PC-9 (cell line): ENCODE measurements at regions not wholly inside any gene's neighbourhood (a gene's known extent, or its start where the extent isn't known, plus 50 kb on each side); places are given as distances from the start of the nearest gene placed in this dataset.
A peak's percentile ranks its signal among the peaks of the same experiment; 100 is the strongest.

Experiments used
- BruUV-seq: library from RNA; stranded (reverse); fragments of 400-500 nt; replicated peaks from 2 replicates; lab custom pipeline; 2021; lab: Mats Ljungman, UMichigan
- CTCF ChIA-PET: fragments of 300-600 bp; sonication (Branson Sonifier 250); formaldehyde crosslinking; loops from one replicate; lab custom pipeline; 2022; ENCODE audit warnings: antibody characterized with exemption; lab: Charles Lee
- POLR2A ChIA-PET: fragments of 300-600 bp; sonication (Branson Sonifier 250); formaldehyde crosslinking; loops from one replicate; lab custom pipeline; 2022; ENCODE audit warnings: antibody characterized with exemption; ENCODE audit not compliant: unreplicated experiment; lab: Charles Lee
- DNase-seq, 2 experiments: peaks; one replicate each; pipeline versions ENCODE4 v3.0.0 to v3.0.0-alpha.2; 2015 to 2022; ENCODE audit warnings: mixed read lengths in 1 of 2
- H2AFZ ChIP-seq: fragments of 200-600 bp; sonication (generic); 2 replicates; pipeline ENCODE4 v1.8.1; 2017; ENCODE audit warnings: antibody characterized with exemption
- H3F3A ChIP-seq: fragments of 200-600 bp; sonication (generic); 2 replicates; pipeline ENCODE4 v1.8.1; 2017; ENCODE audit warnings: antibody characterized with exemption, mild to moderate bottlenecking, low read depth; ENCODE audit not compliant: insufficient read depth
- H3K27ac ChIP-seq: fragments of 200-600 bp; sonication (generic); 2 replicates; pipeline ENCODE4 v1.6.1; 2016; ENCODE audit warnings: mixed run types
- H3K27me3 ChIP-seq: fragments of 200-600 bp; sonication (generic); 2 replicates; pipeline ENCODE4 v1.6.1; 2016; ENCODE audit warnings: low read depth, mixed run types; ENCODE audit not compliant: insufficient read depth
- H3K36me3 ChIP-seq: fragments of 200-600 bp; sonication (generic); 2 replicates; pipeline ENCODE4 v1.6.1; 2016; ENCODE audit warnings: low read depth, mixed run types
- H3K4me1 ChIP-seq: fragments of 200-600 bp; sonication (generic); replicated peaks from 2 replicates; pipeline ENCODE4 v1.6.1; 2016; ENCODE audit warnings: mixed run types; ENCODE audit not compliant: insufficient read depth
- H3K4me2 ChIP-seq: fragments of 200-600 bp; sonication (generic); 2 replicates; pipeline ENCODE4 v1.6.1; 2017; ENCODE audit warnings: mixed run types
- H3K4me3 ChIP-seq: fragments of 200-600 bp; sonication (generic); 2 replicates; pipeline ENCODE4 v1.6.1; 2016; ENCODE audit warnings: mixed run types
- H3K79me2 ChIP-seq: fragments of 200-600 bp; sonication (generic); 2 replicates; pipeline ENCODE4 v1.6.1; 2017; ENCODE audit warnings: low read depth, mixed run types
- H3K9me2 ChIP-seq: fragments of 200-600 bp; sonication (generic); 2 replicates; pipeline ENCODE4 v1.8.1; 2017; ENCODE audit warnings: mild to moderate bottlenecking; ENCODE audit not compliant: insufficient read depth
- H3K9me3 ChIP-seq: fragments of 200-600 bp; sonication (generic); 2 replicates; pipeline ENCODE4 v1.8.1; 2016; ENCODE audit warnings: low read depth; ENCODE audit not compliant: insufficient read depth
- H4K20me1 ChIP-seq: fragments of 200-600 bp; sonication (generic); 2 replicates; pipeline ENCODE4 v1.8.1; 2017; ENCODE audit not compliant: insufficient read depth
- EZH2 ChIP-seq: fragments of 200-600 bp; sonication (generic); IDR thresholded peaks from 2 replicates; pipeline ENCODE4 v1.8.0; 2017; ENCODE audit warnings: antibody characterized with exemption, low read depth
- intact Hi-C: fragments of 100-400 bp; cut with micrococcal nuclease; formaldehyde crosslinking; loops from one replicate; pipeline ENCODE4 v1.10.0; 2022; ENCODE audit not compliant: unreplicated experiment
- TF ChIP-seq, protein P1 (sequence below): fragments of 200-600 bp; sonication (generic); conservative IDR thresholded peaks from 2 replicates; pipeline ENCODE4 v1.6.1; 2017; ENCODE audit warnings: mixed run types, antibody characterized with exemption, mild to moderate bottlenecking, moderate library complexity

DNA sequence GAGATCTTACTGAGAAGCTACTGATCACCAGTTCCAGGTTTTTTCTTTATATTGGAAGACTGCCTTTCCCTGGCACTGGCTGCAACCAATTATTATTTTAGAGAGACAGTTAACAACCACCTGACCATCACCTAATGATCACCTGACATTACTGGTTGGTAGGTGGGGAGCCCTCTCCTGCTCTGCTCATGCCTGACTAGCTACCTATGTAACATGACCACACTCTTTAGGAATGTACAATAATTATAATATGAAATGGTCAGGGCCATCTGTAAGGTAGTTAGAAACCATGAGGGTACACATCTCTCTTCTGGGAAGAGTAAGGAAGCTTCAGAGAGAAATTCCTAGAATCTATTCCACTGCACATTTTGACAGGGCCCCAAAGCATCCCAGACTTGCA lies 59.0 kb upstream of the SCEL start:
- DNase-seq, result no peak
- Histone ChIP-seq H3K27ac (no peak overlapping the region), H4K20me1 (no peaks in the 10 kb centered on the region), H3K4me1 (peaks cover 11% of the 10 kb centered on the region), H2AFZ (no peak overlapping the region), H3K79me2 (no peaks in the 10 kb centered on the region), H3F3A (no peaks in the 10 kb centered on the region), H3K4me2 (no peak overlapping the region), H3K36me3 (no peaks in the 10 kb centered on the region), H3K27me3 (no peaks in the 10 kb centered on the region), H3K4me3 (no peak overlapping the region), H3K9me2 (no peaks in the 10 kb centered on the region), H3K9me3 (no peaks in the 10 kb centered on the region)
- BruUV-seq, result no TSS peak
- TF ChIP-seq, protein P1, sequence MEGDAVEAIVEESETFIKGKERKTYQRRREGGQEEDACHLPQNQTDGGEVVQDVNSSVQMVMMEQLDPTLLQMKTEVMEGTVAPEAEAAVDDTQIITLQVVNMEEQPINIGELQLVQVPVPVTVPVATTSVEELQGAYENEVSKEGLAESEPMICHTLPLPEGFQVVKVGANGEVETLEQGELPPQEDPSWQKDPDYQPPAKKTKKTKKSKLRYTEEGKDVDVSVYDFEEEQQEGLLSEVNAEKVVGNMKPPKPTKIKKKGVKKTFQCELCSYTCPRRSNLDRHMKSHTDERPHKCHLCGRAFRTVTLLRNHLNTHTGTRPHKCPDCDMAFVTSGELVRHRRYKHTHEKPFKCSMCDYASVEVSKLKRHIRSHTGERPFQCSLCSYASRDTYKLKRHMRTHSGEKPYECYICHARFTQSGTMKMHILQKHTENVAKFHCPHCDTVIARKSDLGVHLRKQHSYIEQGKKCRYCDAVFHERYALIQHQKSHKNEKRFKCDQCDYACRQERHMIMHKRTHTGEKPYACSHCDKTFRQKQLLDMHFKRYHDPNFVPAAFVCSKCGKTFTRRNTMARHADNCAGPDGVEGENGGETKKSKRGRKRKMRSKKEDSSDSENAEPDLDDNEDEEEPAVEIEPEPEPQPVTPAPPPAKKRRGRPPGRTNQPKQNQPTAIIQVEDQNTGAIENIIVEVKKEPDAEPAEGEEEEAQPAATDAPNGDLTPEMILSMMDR, result no peak
- TF ChIP-seq EZH2, result no peak
- ChIA-PET POLR2A (no interaction called here), CTCF (no interaction called here)
- intact Hi-C loops, result loop anchor here (10.0 kb wide), 1 partner anchor 452 kb away; the partner anchor contains the start of gene FBXL3

DNA sequence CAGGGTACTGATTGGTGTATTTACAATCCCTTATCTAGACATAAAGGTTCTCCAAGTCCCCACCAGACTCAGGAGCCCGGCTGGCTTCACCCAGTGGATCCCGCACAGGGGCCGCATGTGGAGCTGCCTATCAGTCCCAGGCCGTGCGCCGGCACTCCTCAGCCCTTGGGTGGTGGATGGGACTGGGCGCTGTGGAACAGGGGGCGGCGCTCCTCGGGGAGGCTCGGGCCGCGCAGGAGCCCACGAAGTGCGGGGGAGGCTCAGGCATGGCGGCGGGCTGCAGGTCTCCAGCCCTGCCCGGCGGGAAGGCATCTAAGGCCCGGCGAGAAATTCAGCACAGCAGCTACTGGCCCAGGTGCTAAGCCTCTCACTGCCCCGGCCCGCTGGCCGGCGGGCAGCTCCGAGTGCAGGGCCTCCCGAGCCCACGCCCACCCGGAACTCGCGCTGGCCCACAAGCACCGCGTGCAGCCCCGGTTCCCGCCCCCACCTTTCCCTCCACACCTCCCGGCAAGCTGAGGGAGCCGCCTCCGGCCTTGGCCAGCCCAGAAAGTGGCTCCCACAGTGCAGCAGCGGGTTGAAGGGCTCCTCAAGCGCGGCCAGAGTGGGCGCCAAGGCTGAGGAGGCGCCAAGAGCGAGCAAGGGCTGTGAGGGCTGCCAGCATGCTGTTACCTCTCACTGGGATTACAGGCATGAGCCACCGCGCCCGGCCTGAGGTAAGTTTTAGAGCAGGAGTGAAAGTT lies 60.0 kb upstream of the SCEL start:
- ChIA-PET POLR2A (no interaction called here), CTCF (no interaction called here)
- H3K27me3 ChIP-seq, result no peaks in the 10 kb centered on the region
- TF ChIP-seq, protein P1, result no peak
- no peak overlapping the region for H3K4me3 ChIP-seq
- H3K79me2 ChIP-seq, result no peaks in the 10 kb centered on the region
- intact Hi-C loops, result loop anchor here (10.0 kb wide), 1 partner anchor 451 kb away; the partner anchor contains the start of gene FBXL3
- no peak for DNase-seq
- no TSS peak for BruUV-seq
- H4K20me1 ChIP-seq, result no peaks in the 10 kb centered on the region
- H3K27ac ChIP-seq, result no peak overlapping the region
- no peaks in the 10 kb centered on the region for H3K9me2 ChIP-seq
- peaks cover 11% of the 10 kb centered on the region for H3K4me1 ChIP-seq
- H3K4me2 ChIP-seq, result no peak overlapping the region
- H3F3A ChIP-seq, result no peaks in the 10 kb centered on the region
- no peaks in the 10 kb centered on the region for H3K36me3 ChIP-seq
- no peaks in the 10 kb centered on the region for H3K9me3 ChIP-seq
- H2AFZ ChIP-seq, result no peak overlapping the region

DNA sequence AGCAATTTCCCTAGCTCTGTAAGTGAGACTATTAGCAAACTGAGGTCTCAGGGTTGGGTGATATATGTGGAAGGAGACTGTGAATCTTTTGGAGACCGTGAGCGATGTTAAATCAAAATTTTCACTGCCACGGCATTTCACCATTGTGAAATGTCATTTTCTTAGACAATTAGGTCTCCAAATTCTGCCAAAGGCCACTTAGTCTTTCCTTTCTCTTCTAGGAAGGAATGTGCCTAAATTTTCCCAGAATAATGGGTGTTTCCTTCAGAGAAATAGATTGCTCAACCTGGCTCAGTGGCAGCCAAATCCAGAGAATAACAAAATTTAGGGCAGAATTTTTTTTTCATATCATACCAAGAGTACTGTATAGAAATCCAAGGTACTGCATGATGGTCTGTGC lies 64.5 kb upstream of the SCEL start:
- Histone ChIP-seq H3K9me3 (0 out of 2 replicates have a peak, but pooled peaks cover 6% of the 10 kb centered on the region), H3K4me2 (no peak overlapping the region), H3K27me3 (no peaks in the 10 kb centered on the region), H3K9me2 (no peaks in the 10 kb centered on the region), H3K36me3 (no peaks in the 10 kb centered on the region), H2AFZ (peak overlapping the region; percentile 66; the same call in 1 of the 2 replicates), H3K27ac (no peak overlapping the region), H3K4me3 (no peak overlapping the region), H4K20me1 (no peaks in the 10 kb centered on the region), H3K4me1 (peaks cover 6% of the 10 kb centered on the region; the same call in 1 of the 2 replicates), H3F3A (no peaks in the 10 kb centered on the region), H3K79me2 (no peaks in the 10 kb centered on the region)
- no TSS peak for BruUV-seq
- ChIA-PET POLR2A (no interaction called here), CTCF (no interaction called here)
- intact Hi-C loops, result loop anchor here (10.0 kb wide), 1 partner anchor 446 kb away; the partner anchor contains the start of gene FBXL3
- DNase-seq, result no peak
- no peak for TF ChIP-seq EZH2
- TF ChIP-seq, protein P1, result no peak
